ENCODE measurements at regions not wholly inside any gene's neighbourhood (a gene's known extent, or its start where the extent isn't known, plus 50 kb on each side); places are given as distances from the start of the nearest gene placed in this dataset.

DNA sequence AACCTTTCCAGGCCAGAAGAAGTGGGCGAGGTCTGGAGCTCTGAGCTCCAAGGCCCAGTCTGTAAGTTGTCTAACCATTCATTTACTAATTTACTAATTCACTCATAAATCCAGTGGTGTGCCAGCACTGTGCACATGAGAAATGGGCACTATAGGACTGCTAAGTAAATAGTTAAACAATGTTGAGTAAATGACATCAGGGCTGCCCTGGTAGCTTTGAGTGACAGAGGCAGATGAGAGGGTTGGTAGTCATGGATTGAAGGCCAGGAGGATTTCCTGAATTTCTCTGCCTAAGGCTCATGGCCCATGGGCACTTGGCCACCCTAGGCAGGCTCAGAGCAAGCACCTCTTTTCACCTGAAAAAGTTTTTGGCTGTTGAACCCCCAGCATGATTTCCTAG, 216.9 kb upstream of the RXFP2 start:
- TF ChIP-seq POLR2A (IDR thresholded peaks at IDR 0.05), result no peak
- TF ChIP-seq, protein P1, sequence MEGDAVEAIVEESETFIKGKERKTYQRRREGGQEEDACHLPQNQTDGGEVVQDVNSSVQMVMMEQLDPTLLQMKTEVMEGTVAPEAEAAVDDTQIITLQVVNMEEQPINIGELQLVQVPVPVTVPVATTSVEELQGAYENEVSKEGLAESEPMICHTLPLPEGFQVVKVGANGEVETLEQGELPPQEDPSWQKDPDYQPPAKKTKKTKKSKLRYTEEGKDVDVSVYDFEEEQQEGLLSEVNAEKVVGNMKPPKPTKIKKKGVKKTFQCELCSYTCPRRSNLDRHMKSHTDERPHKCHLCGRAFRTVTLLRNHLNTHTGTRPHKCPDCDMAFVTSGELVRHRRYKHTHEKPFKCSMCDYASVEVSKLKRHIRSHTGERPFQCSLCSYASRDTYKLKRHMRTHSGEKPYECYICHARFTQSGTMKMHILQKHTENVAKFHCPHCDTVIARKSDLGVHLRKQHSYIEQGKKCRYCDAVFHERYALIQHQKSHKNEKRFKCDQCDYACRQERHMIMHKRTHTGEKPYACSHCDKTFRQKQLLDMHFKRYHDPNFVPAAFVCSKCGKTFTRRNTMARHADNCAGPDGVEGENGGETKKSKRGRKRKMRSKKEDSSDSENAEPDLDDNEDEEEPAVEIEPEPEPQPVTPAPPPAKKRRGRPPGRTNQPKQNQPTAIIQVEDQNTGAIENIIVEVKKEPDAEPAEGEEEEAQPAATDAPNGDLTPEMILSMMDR (IDR thresholded peaks at IDR 0.05), result no peak

Data from adrenal gland (tissue), 5 donors.